H9 (cell line): ENCODE measurements at regions not wholly inside any gene's neighbourhood (a gene's known extent, or its start where the extent isn't known, plus 50 kb on each side); places are given as distances from the start of the nearest gene placed in this dataset.

ENCODE experiments used
- DNase-seq: peaks from one replicate; pipeline ENCODE4 v3.0.0-alpha.2; 2017
- H2AFZ ChIP-seq: one replicate; pipeline ENCODE4 v1.6.1; 2013; ENCODE audit warnings: mild to moderate bottlenecking, low read length, control low read depth, moderate library complexity
- H2AK5ac ChIP-seq: 2 replicates; pipeline ENCODE4 v1.6.1; 2013; ENCODE audit warnings: low read length, control low read depth, mixed read lengths; ENCODE audit not compliant: insufficient read length
- H2BK120ac ChIP-seq: one replicate; pipeline ENCODE4 v1.6.1; 2013; ENCODE audit warnings: low read depth, mild to moderate bottlenecking, low read length, control low read depth, inconsistent platforms; ENCODE audit not compliant: poor library complexity, severe bottlenecking
- H2BK12ac ChIP-seq: 2 replicates; pipeline ENCODE4 v1.6.1; 2013; ENCODE audit warnings: low read length, control low read depth, mixed read lengths, low read depth; ENCODE audit not compliant: insufficient read length
- H2BK15ac ChIP-seq: 2 replicates; pipeline ENCODE4 v1.6.1; 2013; ENCODE audit warnings: low read depth, low read length, control low read depth
- H2BK20ac ChIP-seq: one replicate; pipeline ENCODE4 v1.6.1; 2013; ENCODE audit warnings: low read depth, mild to moderate bottlenecking, low read length, control low read depth, inconsistent platforms; ENCODE audit not compliant: poor library complexity, severe bottlenecking
- H2BK5ac ChIP-seq: 2 replicates; pipeline ENCODE4 v1.6.1; 2013; ENCODE audit warnings: low read length, control low read depth, mixed read lengths; ENCODE audit not compliant: insufficient read length
- H3K14ac ChIP-seq: 2 replicates; pipeline ENCODE4 v1.6.1; 2013; ENCODE audit warnings: low read length, control low read depth; ENCODE audit not compliant: insufficient read depth
- H3K18ac ChIP-seq: 2 replicates; pipeline ENCODE4 v1.6.1; 2013; ENCODE audit warnings: low read depth, mild to moderate bottlenecking, mixed read lengths, low read length, control low read depth; ENCODE audit not compliant: insufficient read length
- H3K23ac ChIP-seq: 2 replicates; pipeline ENCODE4 v1.6.1; 2013; ENCODE audit warnings: low read length, control low read depth, mixed read lengths, low read depth; ENCODE audit not compliant: insufficient read length
- H3K23me2 ChIP-seq: 2 replicates; pipeline ENCODE4 v1.6.1; 2013; ENCODE audit warnings: low read depth, mild to moderate bottlenecking, mixed read lengths, low read length, control low read depth; ENCODE audit not compliant: insufficient read length, poor library complexity, severe bottlenecking
- H3K27ac ChIP-seq: 2 replicates; pipeline ENCODE4 v1.5.1; 2013; ENCODE audit warnings: low read length, control low read depth, mixed read lengths, low read depth; ENCODE audit not compliant: insufficient read length
- H3K27me3 ChIP-seq: 2 replicates; pipeline ENCODE4 v1.6.1; 2013; ENCODE audit warnings: low read length, control low read depth, inconsistent platforms; ENCODE audit not compliant: insufficient read depth
- H3K4ac ChIP-seq: 2 replicates; pipeline ENCODE4 v1.6.1; 2013; ENCODE audit warnings: low read depth, mild to moderate bottlenecking, control low read depth, inconsistent platforms, low read length, moderate library complexity
- H3K4me1 ChIP-seq: 2 replicates; pipeline ENCODE4 v1.6.1; 2013; ENCODE audit warnings: low read length, control low read depth, inconsistent platforms; ENCODE audit not compliant: insufficient read depth
- H3K4me2 ChIP-seq: 2 replicates; pipeline ENCODE4 v1.6.1; 2013; ENCODE audit warnings: low read length, control low read depth, mixed read lengths; ENCODE audit not compliant: insufficient read length, insufficient read depth
- H3K56ac ChIP-seq: 2 replicates; pipeline ENCODE4 v1.6.1; 2013; ENCODE audit warnings: low read depth, mild to moderate bottlenecking, mixed read lengths, low read length, control low read depth; ENCODE audit not compliant: insufficient read length
- H3K79me1 ChIP-seq: 2 replicates; pipeline ENCODE4 v1.6.1; 2013; ENCODE audit warnings: low read depth, mild to moderate bottlenecking, moderate library complexity, low read length, control low read depth, inconsistent platforms; ENCODE audit not compliant: insufficient read depth, poor library complexity, severe bottlenecking
- H3K79me2 ChIP-seq: 2 replicates; pipeline ENCODE4 v1.6.1; 2013; ENCODE audit warnings: low read length, control low read depth, inconsistent platforms; ENCODE audit not compliant: insufficient read depth
- H3K9ac ChIP-seq: 2 replicates; pipeline ENCODE4 v1.6.1; 2013; ENCODE audit warnings: low read length, control low read depth, mixed read lengths; ENCODE audit not compliant: insufficient read length; ENCODE audit errors: extremely low read depth
- H3K9me3 ChIP-seq: one replicate; pipeline ENCODE4 v1.6.1; 2013; ENCODE audit warnings: low read depth, low read length, inconsistent platforms; ENCODE audit not compliant: control insufficient read depth
- H3T11ph ChIP-seq: one replicate; pipeline ENCODE4 v1.6.1; 2013; ENCODE audit warnings: mild to moderate bottlenecking, low read length, control low read depth, inconsistent platforms
- H4K20me1 ChIP-seq: one replicate; pipeline ENCODE4 v1.6.1; 2013; ENCODE audit not compliant: control insufficient read depth, insufficient read length, insufficient read depth
- H4K5ac ChIP-seq: 2 replicates; pipeline ENCODE4 v1.6.1; 2013; ENCODE audit warnings: low read depth, mild to moderate bottlenecking, mixed read lengths, low read length, control low read depth; ENCODE audit not compliant: insufficient read length
- H4K8ac ChIP-seq: replicated peaks from 2 replicates; pipeline ENCODE4 v1.6.1; 2013; ENCODE audit warnings: low read length, control low read depth, mixed read lengths, low read depth; ENCODE audit not compliant: insufficient read length
- H4K91ac ChIP-seq: 2 replicates; pipeline ENCODE4 v1.6.1; 2013; ENCODE audit warnings: low read depth, mild to moderate bottlenecking, moderate library complexity, mixed read lengths, low read length, control low read depth; ENCODE audit not compliant: insufficient read length
- H3K27ac Mint-ChIP-seq, 3 experiments: 2 replicates in 2 of 3; 3 replicates in 1 of 3; pipeline ENCODE4 v1.8.0; 2020 to 2021; ENCODE audit warnings: mixed read lengths in 3 of 3, mild to moderate bottlenecking in 1 of 3, moderate library complexity in 1 of 3
- H3K27me3 Mint-ChIP-seq: 2 replicates; pipeline ENCODE4 v1.8.0; 2021; ENCODE audit warnings: low read depth, mild to moderate bottlenecking, moderate library complexity, mixed read lengths
- H3K36me3 Mint-ChIP-seq, 3 experiments: 2 replicates in 2 of 3; 3 replicates in 1 of 3; pipeline ENCODE4 v1.8.0; 2020 to 2021; ENCODE audit warnings: low read depth in 3 of 3, mixed read lengths in 3 of 3; ENCODE audit not compliant: insufficient read depth in 1 of 3
- H3K4me1 Mint-ChIP-seq, 2 experiments: 2 replicates each; pipeline ENCODE4 v1.8.0; 2020; ENCODE audit warnings: mixed read lengths in 2 of 2
- H3K4me3 Mint-ChIP-seq, 2 experiments: 2 replicates in 1 of 2; 3 replicates in 1 of 2; pipeline ENCODE4 v1.8.0; 2020 to 2021; ENCODE audit warnings: mild to moderate bottlenecking in 2 of 2, mixed read lengths in 2 of 2, moderate library complexity in 1 of 2
- H3K9me3 Mint-ChIP-seq, 2 experiments: 2 replicates in 1 of 2; 3 replicates in 1 of 2; pipeline ENCODE4 v1.8.0; 2020; ENCODE audit warnings: mild to moderate bottlenecking in 2 of 2, mixed read lengths in 2 of 2, moderate library complexity in 1 of 2
- WGBS: extraction: QIAGEN DNeasy Blood & Tissue Kit; methylation state at CpG from one replicate; pipeline ENCODE4 v1.1.7; 2013; ENCODE audit warnings: missing lambda C conversion rate, low lambda C conversion rate, mixed read lengths; ENCODE audit not compliant: insufficient read length; ENCODE audit errors: extremely low coverage; 5-methylcytosine and 5-hydroxymethylcytosine counted together
- TF ChIP-seq, protein P1 (sequence below): fragments of 200-600 bp; sonication (generic); conservative IDR thresholded peaks from 3 replicates; pipeline ENCODE4 v1.8.0; 2021; ENCODE audit warnings: antibody characterized with exemption, mild to moderate bottlenecking

- Histone ChIP-seq H2AFZ (no peak overlapping the region), H3K79me1 (no peaks in the 10 kb centered on the region), H3K56ac (no peak overlapping the region), H4K20me1 (no peaks in the 10 kb centered on the region), H3K4me2 (no peak overlapping the region), H3K23ac (no peak overlapping the region), H2BK20ac (no peak overlapping the region), H2BK12ac (no peak overlapping the region), H3K27ac (no peak overlapping the region), H3K9me3 (no peaks in the 10 kb centered on the region), H3T11ph (no peak overlapping the region), H2BK5ac (no peak overlapping the region), H3K9ac (no peak overlapping the region), H2BK15ac (no peak overlapping the region), H3K4me1 (peaks cover 7% of the 10 kb centered on the region; the same call in 1 of the 2 replicates), H4K5ac (no peak overlapping the region), H2BK120ac (no peak overlapping the region), H2AK5ac (no peak overlapping the region), H3K79me2 (no peaks in the 10 kb centered on the region), H3K4ac (no peak overlapping the region), H3K18ac (no peak overlapping the region), H3K23me2 (no peaks in the 10 kb centered on the region), H4K8ac (no peak overlapping the region), H3K14ac (no peak overlapping the region), H3K27me3 (no peaks in the 10 kb centered on the region), H4K91ac (no peak overlapping the region)
- DNase-seq, result no peak
- Mint-ChIP-seq H3K36me3 (no peaks in the 10 kb centered on the region), H3K27ac (peak overlapping the region in 2 of 3 experiments; percentile 80 to 84; a peak in 4 of 7 replicates), H3K4me1 (peaks cover 48 to 51% of the 10 kb centered on the region in 2 experiments), H3K27me3 (no peaks in the 10 kb centered on the region), H3K4me3 (no peak overlapping the region), H3K9me3 (no peaks in the 10 kb centered on the region)
- no CpG with 5 or more reads among the region's 5 CpGs for WGBS
- TF ChIP-seq, protein P1, sequence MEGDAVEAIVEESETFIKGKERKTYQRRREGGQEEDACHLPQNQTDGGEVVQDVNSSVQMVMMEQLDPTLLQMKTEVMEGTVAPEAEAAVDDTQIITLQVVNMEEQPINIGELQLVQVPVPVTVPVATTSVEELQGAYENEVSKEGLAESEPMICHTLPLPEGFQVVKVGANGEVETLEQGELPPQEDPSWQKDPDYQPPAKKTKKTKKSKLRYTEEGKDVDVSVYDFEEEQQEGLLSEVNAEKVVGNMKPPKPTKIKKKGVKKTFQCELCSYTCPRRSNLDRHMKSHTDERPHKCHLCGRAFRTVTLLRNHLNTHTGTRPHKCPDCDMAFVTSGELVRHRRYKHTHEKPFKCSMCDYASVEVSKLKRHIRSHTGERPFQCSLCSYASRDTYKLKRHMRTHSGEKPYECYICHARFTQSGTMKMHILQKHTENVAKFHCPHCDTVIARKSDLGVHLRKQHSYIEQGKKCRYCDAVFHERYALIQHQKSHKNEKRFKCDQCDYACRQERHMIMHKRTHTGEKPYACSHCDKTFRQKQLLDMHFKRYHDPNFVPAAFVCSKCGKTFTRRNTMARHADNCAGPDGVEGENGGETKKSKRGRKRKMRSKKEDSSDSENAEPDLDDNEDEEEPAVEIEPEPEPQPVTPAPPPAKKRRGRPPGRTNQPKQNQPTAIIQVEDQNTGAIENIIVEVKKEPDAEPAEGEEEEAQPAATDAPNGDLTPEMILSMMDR, result no peak
Measured at GRCh38 chr18:39627936-39628335, 2062.3 kb upstream of the CELF4 start.
